KMS-11 (cell line): ENCODE measurements at regions not wholly inside any gene's neighbourhood (a gene's known extent, or its start where the extent isn't known, plus 50 kb on each side); places are given as distances from the start of the nearest gene placed in this dataset.

ENCODE experiments used
- H2AFZ ChIP-seq: fragments of 200-600 bp; sonication (generic); 2 replicates; pipeline ENCODE4 v1.6.1; 2016; ENCODE audit warnings: antibody characterized with exemption, mixed run types, low read depth
- H3K27ac ChIP-seq: fragments of 200-600 bp; sonication (generic); 2 replicates; pipeline ENCODE4 v1.6.1; 2016; ENCODE audit warnings: mild to moderate bottlenecking, mixed run types
- H3K27me3 ChIP-seq: fragments of 200-600 bp; sonication (generic); 2 replicates; pipeline ENCODE4 v1.6.1; 2017; ENCODE audit warnings: mild to moderate bottlenecking, low read depth, mixed run types, moderate library complexity; ENCODE audit not compliant: insufficient read depth
- H3K36me3 ChIP-seq: fragments of 200-600 bp; sonication (generic); 2 replicates; pipeline ENCODE4 v1.6.1; 2017; ENCODE audit warnings: mild to moderate bottlenecking, mixed run types; ENCODE audit not compliant: insufficient read depth
- H3K4me1 ChIP-seq: fragments of 200-600 bp; sonication (generic); 2 replicates; pipeline ENCODE4 v1.6.1; 2016; ENCODE audit warnings: mild to moderate bottlenecking, low read depth, mixed run types; ENCODE audit not compliant: poor library complexity, severe bottlenecking
- H3K4me2 ChIP-seq: fragments of 200-600 bp; sonication (generic); 2 replicates; pipeline ENCODE4 v1.7.0; 2016; ENCODE audit warnings: mild to moderate bottlenecking, mixed run types
- H3K4me3 ChIP-seq: fragments of 200-600 bp; sonication (generic); IDR thresholded peaks from 2 replicates; pipeline ENCODE4 v1.6.1; 2017; ENCODE audit warnings: low read depth, low read length, mixed read lengths; ENCODE audit not compliant: insufficient read depth
- H3K79me2 ChIP-seq: fragments of 200-600 bp; sonication (generic); 2 replicates; pipeline ENCODE4 v1.6.1; 2016; ENCODE audit warnings: low read depth, mixed run types; ENCODE audit not compliant: insufficient read depth
- H3K9ac ChIP-seq: fragments of 200-600 bp; sonication (generic); 2 replicates; pipeline ENCODE4 v1.6.1; 2016; ENCODE audit warnings: mild to moderate bottlenecking, mixed run types
- H4K20me1 ChIP-seq: fragments of 200-600 bp; sonication (generic); 2 replicates; pipeline ENCODE4 v1.6.1; 2016; ENCODE audit warnings: mild to moderate bottlenecking, mixed run types; ENCODE audit not compliant: insufficient read depth
- TF ChIP-seq, protein P1 (sequence below): fragments of 200-600 bp; sonication (generic); conservative IDR thresholded peaks from 2 replicates; pipeline ENCODE4 v1.6.1; 2017; ENCODE audit warnings: low read depth, mild to moderate bottlenecking, antibody characterized with exemption, low read length, moderate library complexity, mixed read lengths

DNA sequence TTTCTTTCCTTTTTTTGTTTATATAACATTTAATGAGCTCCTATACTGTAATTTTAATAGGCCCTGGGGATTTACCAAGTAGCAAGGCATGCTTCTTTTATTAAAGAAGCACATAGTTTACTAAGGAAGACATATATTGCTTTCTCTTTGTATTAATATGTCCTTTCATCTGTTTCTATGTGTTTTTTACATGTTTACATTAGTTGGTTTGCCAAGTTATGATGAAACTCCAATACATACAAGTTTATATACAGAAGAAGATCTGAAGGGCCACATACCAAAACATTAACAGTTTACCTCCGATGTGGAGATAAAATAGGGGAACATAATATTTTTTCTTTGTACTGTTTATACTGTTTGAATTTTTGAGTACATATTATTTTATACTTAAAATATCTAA lies 100.9 kb downstream of the LACC1 start:
- H3K4me1 ChIP-seq: no peaks in the 10 kb centered on the region
- no peaks in the 10 kb centered on the region for H4K20me1 ChIP-seq
- no peak overlapping the region for H2AFZ ChIP-seq
- no peaks in the 10 kb centered on the region for H3K79me2 ChIP-seq
- H3K36me3 ChIP-seq: no peaks in the 10 kb centered on the region
- no peak overlapping the region for H3K27ac ChIP-seq
- no peak overlapping the region for H3K4me2 ChIP-seq
- TF ChIP-seq, protein P1, sequence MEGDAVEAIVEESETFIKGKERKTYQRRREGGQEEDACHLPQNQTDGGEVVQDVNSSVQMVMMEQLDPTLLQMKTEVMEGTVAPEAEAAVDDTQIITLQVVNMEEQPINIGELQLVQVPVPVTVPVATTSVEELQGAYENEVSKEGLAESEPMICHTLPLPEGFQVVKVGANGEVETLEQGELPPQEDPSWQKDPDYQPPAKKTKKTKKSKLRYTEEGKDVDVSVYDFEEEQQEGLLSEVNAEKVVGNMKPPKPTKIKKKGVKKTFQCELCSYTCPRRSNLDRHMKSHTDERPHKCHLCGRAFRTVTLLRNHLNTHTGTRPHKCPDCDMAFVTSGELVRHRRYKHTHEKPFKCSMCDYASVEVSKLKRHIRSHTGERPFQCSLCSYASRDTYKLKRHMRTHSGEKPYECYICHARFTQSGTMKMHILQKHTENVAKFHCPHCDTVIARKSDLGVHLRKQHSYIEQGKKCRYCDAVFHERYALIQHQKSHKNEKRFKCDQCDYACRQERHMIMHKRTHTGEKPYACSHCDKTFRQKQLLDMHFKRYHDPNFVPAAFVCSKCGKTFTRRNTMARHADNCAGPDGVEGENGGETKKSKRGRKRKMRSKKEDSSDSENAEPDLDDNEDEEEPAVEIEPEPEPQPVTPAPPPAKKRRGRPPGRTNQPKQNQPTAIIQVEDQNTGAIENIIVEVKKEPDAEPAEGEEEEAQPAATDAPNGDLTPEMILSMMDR: no peak
- no peak overlapping the region for H3K4me3 ChIP-seq
- H3K27me3 ChIP-seq: no peaks in the 10 kb centered on the region
- no peak overlapping the region for H3K9ac ChIP-seq

DNA sequence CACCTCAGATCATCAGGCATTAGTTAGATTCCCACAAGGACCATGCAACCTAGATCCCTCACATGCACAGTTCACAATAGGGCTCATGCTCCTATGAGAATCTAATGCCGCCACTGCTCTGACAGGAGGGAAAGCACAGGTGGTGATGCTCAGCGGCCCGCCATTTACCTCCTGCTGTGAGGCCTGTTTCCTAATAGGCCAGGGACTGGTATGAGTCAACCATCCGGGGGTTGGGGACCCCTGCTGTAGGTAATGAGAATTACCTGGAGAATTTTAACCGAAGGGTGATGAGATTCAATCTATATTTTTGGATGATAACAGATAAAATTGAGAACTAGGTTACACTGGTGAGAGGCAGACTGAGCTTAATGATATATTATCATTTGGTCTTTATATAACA lies 101.4 kb downstream of the LACC1 start:
- Histone ChIP-seq H3K36me3 (no peaks in the 10 kb centered on the region), H3K4me1 (no peaks in the 10 kb centered on the region), H3K9ac (no peak overlapping the region), H3K79me2 (no peaks in the 10 kb centered on the region), H2AFZ (no peak overlapping the region), H4K20me1 (no peaks in the 10 kb centered on the region), H3K27ac (no peak overlapping the region), H3K27me3 (no peaks in the 10 kb centered on the region), H3K4me2 (no peak overlapping the region), H3K4me3 (no peak overlapping the region)
- TF ChIP-seq, protein P1: no peak

DNA sequence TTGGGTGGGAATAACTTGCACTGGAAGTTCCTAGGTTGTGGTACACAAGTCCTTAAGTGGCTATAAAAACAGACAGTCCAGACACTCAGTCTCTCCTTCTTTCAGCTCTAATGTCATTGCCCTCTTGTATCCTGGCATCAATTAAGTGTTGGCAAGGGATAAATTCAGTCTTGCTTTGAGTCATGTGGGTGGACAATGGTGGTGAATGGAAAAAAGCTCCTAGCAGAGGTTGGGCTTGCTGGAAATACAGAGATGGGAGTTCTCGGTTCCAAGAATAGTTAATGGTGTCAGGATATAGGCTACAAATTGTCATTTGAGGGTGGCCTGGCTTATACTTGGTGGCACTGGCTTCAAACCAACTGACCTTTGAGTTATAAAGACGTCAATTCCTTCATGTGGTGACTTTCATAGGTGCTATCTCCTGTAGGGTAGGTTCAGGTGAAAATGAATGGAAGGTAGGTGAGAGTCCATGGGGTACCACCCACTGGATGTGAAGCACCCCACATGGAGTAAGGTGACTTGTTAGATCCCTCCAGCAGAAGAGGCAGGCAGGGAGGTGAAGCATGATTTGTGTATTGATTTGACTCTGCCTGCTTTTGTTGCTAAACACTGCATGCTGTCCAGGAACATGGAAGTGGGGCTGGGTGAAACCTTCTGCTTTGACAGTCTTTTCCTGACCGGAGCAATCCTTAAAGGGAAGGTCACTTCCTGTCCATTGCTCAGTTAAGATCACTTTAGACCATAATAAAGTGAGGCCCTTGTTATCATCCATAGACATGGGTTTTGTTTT lies 102.0 kb downstream of the LACC1 start:
- no peaks in the 10 kb centered on the region for H3K79me2 ChIP-seq
- no peak overlapping the region for H3K4me2 ChIP-seq
- H3K4me1 ChIP-seq: no peaks in the 10 kb centered on the region
- no peak overlapping the region for H3K4me3 ChIP-seq
- TF ChIP-seq, protein P1: no peak
- no peaks in the 10 kb centered on the region for H3K36me3 ChIP-seq
- no peaks in the 10 kb centered on the region for H3K27me3 ChIP-seq
- H3K9ac ChIP-seq: no peak overlapping the region
- no peak overlapping the region for H2AFZ ChIP-seq
- no peaks in the 10 kb centered on the region for H4K20me1 ChIP-seq
- H3K27ac ChIP-seq: no peak overlapping the region

- Histone ChIP-seq H3K36me3 (no peaks in the 10 kb centered on the region), H3K27me3 (no peaks in the 10 kb centered on the region), H3K79me2 (no peaks in the 10 kb centered on the region), H3K4me3 (no peak overlapping the region), H2AFZ (no peak overlapping the region), H4K20me1 (no peaks in the 10 kb centered on the region), H3K4me1 (no peaks in the 10 kb centered on the region), H3K27ac (no peak overlapping the region), H3K9ac (no peak overlapping the region), H3K4me2 (no peak overlapping the region)
- TF ChIP-seq, protein P1: no peak
Observed at GRCh38 chr13:43983373-43983772, 103.7 kb downstream of the LACC1 start.
